SK-N-DZ (cell line): ENCODE measurements at regions not wholly inside any gene's neighbourhood (a gene's known extent, or its start where the extent isn't known, plus 50 kb on each side); places are given as distances from the start of the nearest gene placed in this dataset.

Experiments
- DNase-seq: peaks from one replicate; pipeline ENCODE4 v3.0.0-alpha.2; 2015; ENCODE audit warnings: low spot score

DNA sequence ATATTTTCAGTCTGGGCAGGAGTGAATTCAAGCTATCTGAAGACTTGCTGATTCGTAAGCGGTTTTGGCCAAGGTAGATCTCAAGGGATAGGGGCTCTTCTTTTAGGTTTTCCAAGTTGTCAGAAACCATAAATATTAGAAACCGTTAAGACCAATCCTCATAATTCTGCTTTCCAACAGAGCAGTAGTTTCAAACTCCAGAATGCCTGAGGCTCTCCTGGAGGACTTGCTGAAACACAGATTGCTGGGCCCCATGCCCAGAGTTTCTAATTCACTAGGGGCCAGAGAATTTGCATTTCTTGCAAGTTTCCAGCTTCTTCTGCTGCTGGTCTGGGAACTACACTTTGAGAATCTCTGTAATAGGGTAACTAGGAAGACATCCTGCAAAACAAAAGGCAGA lies 1855.7 kb upstream of the CELF4 start:
- DNase-seq = no peak

DNA sequence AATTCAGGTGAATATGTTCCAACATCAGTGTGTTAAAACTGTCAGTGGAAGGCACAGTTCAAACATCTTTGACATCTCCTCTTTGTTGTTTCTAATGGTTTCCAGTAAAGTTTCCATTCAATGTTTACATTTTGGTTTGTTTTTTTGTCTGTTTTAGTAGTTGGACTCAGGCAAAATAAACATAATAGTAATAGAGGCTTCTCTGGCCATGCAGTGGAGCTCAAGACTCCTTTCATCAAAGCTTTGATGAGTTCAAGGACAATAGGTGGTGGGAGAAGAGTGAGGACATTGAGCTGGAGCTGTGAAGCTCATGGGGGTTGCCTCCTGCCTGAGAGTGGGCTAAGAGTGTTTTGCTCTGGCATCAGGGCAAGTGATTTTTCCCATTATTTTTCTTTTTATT lies 1853.7 kb upstream of the CELF4 start:
- no peak for DNase-seq

DNA sequence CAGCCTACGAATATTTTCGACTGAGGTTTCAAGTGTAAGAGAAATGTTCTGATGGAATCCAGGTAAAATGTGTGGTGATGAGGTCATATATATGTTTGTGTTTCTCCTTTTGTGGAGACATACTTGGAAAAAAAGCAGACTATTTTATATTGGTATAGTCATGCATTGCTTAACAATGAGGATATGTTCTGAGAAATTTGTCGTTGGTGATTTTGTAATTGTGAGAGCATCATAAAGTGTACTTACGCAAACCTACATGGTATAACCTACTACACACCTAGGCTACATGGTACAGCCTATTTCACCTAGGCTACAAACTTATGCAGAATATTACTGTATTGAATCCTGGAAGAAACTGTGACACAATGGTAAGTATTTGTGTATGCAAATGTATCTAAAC lies 1849.9 kb upstream of the CELF4 start:
- DNase-seq = no peak

DNA sequence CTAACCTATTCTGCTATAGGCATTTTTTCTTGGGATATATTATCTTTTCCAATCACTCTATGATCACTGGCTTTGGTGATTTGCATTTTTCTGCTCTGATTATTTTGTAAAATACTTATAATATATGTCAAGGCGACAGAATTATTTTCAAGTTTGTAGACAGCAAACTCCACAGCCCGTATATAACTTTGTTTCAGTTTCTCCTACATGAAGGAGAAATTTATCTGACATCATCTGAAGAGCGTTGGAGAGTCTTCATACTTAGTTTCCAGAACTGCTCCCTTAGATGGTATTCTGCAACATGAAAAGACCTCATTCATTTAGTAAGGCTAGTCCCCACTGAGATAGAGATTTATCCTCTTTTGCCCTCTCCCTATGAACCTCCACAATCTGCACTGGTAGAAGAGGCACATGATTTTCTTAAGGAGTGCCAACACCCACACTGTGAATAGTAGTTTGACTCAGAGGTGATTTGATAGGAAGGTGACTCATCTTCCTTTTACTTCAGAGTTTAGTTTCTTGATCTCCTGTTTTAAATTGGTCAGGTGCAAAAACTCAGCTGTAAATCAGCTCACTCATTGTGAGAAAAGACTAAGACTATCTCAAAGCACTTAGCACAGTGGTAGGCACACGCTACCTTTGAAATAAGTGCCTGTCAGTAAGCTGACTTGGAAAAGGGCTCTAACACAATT lies 1848.6 kb upstream of the CELF4 start:
- no peak for DNase-seq

DNA sequence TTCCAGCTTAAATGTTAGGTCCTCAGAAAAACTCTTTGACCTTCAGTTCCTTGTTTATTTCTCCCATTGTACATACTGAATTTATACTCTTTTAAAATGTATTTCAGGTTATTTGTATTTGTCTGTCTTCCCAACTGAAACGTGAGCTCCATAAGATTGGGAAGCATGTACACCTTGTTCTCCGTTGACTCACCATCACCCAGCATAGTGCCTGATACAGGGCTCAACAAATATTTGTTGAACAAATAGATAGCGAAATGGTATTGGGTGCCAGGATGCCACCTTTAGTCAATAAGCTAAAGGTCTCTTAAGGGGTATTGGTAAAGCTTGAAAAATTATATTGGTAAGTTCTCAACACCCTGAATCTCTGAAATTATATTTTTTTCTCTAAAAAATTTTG lies 1841.3 kb upstream of the CELF4 start:
- DNase-seq = no peak

DNA sequence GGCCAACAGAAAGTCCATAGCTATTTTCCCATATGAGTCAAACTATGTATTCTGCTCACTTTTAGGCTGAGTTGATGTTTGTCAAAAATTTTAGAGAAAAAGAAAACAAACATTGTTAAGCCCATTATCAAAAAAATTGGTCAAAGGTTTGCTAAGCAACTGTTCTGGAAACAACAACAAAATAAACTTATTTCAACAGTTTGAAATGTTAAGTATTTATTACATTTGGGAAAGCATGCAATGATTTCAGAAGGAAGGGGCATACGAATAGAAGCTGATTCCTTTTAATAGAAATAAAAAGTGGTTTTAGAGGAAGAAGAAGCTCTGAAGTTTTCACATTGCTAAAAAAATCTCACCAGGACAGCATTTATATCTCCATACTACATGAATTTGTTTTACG lies 1837.5 kb upstream of the CELF4 start:
- no peak for DNase-seq

DNA sequence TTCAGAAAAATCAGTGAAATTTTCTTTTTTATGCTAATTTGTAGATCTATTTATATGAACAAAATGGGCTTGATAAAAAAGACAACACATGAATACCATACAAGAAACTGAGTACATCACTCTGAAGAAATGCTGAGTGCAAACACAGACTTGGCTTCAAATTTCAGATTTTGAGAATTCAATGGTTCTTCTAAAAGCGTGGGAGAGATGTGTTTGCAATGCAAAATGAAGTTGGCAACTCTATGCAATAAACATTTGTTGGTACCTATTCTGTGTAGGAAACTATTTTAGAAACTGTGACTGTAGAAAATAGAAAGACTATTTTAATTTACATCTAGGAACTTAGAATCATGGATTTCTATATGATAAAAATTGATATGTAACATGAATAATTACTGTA lies 1834.1 kb upstream of the CELF4 start:
- no peak for DNase-seq

DNA sequence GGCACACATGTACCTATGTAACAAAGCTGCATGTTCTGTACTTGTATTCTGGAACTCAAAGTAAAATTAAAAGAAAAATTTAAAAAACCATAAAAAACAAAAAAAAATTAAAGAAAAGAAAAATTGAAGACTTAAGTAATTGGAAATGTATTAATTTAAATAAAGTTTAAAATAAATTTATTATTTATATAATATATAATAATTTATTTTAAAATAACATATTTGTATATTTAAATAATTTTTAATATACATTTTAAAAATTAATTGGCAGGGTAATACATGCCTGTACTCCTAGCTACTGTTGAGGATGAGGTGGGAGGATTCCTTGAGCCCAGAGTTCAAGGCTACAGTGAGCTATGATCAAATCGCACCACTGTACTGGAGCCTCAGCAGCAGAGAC lies 1830.6 kb upstream of the CELF4 start:
- no peak for DNase-seq

DNA sequence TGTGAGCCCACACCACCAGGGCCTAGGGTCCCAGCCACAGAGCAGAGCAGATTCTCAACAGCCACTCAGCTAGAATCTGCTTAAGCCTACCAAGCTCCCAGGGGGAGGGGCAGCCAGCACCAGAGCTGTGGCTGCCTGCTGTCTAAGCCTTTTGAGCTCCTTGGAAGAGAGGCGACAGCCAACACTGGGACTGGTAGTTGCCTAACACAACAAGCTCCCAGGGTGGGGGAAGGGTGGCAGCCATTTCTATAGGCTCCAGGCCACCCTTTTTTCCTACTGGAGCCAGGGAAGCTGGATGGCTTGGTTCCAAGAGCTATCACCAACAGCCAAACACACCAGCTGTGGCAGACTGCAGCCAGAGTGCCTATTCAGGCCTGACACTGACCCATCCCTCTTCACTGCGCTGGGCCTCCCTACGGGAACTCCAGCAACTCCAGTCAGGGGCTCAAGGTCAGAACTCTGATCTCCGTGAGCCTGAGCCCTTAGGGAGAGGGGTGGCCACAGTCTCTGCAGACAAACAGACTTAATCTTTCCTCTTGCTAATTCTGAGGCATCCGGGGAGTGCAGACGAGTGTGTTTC lies 1824.3 kb upstream of the CELF4 start:
- DNase-seq = peak; percentile 9

DNA sequence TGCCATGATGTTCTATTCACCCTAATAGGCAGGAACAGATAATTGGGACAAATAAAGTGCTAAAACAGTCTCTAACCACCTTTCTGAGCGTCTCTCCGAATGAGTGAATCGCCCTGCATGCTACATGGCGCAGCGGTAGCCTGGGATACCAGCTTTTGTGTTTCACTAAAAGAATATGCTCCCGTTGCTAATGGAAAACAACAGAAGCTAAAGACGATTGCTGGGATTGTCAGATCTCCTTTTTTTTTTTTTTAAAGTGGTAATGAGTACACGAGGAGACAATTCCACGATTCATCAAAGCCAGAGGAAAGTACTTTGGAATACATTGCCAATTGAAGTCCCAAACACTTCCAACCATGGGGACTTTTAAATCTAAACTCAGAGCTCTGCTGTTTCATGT lies 1815.3 kb upstream of the CELF4 start:
- DNase-seq = no peak

DNA sequence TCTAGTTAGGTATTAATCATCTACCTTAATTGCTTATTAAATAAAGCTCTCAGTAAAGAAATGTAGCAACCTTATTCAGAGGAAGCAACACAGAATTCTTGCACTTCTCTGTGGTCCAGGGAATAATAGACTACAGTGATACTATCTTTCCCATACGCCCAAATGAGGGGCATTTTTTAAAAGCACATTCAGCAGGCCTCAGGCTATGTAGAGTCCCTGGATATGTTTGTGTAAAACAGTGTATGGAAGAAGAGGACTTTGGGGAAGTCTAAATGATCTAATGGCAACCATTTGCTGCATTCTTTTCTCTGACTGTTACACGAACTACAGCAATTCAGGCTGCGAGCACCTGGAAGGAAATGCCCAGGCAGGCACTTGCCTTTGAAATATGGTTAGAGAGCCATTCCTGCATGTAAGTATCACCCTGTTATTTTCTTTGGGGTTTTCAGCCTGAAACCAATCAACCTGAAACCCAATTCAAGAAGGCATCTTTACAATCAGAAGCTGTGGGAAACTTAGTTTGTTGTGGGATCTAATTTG lies 1814.7 kb upstream of the CELF4 start:
- DNase-seq = no peak

DNA sequence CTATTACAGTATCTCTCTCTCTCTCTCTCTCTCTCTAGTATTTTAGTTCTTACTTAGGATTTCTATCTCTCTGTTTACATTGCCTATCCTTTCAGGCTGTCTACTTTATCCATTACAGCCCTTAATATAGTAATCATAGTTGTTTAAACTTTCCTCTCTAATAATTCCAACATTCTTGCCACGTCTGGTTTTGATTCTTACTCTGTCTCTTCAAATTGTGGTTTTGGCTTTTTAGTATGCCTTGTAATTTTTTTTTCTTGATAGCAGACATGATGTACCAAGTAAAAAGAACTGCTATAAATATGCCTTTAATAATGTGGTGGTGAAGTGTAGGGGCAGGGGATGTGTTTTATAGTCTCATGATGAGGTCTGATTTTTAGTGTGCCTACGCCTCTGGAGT lies 1809.5 kb upstream of the CELF4 start:
- no peak for DNase-seq

DNA sequence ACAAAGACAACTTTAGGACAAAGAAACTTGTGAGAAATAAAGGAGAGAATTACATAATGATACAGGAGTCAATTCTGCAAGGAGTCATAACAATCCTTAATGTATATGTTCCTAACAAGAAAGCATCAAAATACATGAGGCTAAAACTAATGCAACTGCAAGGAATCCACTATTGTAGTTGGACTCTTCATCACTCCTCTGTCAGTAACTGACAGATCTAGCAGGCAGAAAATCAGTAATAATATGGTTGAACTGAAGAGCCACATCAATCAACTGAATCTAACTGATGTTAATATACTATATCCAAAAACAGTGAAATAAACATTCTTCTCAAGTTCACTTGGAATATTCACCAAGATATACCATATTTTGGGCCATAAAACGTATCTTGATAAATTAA lies 1806.4 kb upstream of the CELF4 start:
- DNase-seq = no peak

DNA sequence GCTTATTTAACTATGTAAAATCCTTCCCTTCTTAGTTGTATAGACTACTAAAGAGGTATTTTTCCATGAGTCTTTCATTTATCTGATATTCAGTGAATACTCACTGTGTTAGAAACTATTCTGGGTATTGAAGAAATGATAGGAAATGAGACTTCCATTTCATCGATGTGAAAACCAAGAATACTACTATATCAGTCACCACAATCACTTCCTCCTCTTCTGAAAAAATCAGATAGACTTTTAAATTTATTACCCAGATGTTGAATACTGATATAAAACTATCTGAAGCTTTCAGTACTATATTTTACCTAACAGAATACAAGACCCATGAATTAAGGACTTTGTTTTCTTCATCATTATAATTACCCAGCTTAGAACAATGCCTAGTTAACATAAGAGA lies 1801.1 kb upstream of the CELF4 start:
- no peak for DNase-seq

DNA sequence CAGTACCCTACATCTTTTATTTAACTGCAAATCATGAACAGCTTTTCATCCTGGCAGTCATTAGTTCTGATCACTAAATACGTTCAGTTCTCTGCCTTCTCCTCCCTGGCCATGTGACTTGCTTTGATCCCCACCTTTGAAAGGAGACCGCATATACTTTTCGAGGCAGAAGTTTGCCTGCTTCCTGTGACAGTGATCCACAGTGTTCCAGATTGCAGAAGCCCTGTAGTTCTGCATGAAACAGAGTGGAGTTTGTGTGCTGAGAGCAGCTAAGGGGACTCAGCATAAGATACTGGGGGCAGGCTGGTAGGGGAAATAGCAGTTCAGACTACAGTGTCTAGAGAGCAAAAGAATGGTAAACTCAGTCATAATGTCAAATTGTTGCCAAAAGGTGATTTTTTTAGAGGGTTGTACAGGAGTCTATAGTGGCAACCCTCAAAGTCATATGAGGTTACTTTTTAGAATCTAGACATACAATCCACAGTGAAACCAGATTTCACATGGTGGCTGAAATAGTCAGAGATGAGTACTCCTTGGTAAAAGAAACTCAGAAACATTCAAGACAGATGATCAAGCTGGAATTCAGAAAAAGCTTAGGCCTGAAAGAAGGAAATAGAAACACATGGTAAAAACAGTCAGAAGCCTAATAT lies 1800.4 kb upstream of the CELF4 start:
- no peak for DNase-seq

DNA sequence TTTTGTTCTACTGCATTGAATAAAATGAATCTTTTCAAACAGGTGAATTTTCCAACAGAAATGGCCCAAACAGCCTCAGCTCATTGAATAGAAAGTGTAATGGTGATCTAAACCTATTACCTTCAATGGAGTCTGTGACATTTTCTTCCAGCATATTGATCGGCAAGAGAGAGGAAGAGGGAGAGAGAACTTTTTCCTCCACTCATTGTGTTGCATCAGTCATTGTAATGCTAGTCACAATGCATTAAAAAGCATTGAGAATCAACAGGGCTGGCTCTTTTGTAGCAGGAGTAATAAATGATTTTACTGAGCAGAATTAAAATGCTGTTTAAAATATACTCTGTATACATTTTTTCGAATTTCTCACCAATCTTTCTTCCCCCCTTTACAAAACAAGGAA lies 1794.5 kb upstream of the CELF4 start:
- no peak for DNase-seq

DNA sequence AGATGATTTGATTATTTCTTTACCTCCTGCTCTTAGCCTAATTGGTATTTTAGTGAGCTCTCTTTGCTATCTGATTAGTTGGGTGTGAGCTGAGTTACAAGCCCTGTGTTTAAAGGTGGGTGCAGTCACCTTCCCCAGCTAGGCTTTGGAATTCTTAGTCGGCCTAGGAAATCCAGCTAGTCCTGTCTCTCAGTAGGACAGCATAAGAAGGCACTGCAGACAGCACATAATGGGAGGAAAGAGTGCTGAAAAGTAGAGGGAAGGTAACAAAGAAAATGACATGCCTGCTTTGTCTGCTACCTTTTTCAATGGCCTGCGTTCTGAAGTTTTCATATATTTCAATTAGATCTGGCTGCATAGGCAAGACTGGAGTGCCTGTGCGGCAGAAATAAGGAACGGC lies 1794.0 kb upstream of the CELF4 start:
- DNase-seq = no peak

DNA sequence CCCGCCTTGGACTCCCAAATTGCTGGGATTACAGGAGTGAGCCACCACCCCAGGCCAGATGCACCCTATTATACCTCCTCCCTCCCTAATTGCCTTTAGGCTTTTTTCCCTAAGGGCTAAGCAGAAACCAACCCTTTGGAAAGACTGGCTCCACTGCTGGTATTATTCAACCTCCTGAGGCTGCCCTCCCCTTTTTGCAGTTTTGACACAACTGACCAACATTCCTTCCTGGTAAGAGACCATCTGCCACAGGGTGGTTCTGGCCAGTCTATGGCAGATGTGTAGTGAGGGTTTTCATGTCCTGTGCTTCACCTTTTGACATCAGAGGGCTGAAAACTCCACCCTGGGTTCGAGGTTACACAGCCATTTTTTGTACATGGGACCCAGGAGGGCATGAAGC lies 1785.3 kb upstream of the CELF4 start:
- no peak for DNase-seq

DNA sequence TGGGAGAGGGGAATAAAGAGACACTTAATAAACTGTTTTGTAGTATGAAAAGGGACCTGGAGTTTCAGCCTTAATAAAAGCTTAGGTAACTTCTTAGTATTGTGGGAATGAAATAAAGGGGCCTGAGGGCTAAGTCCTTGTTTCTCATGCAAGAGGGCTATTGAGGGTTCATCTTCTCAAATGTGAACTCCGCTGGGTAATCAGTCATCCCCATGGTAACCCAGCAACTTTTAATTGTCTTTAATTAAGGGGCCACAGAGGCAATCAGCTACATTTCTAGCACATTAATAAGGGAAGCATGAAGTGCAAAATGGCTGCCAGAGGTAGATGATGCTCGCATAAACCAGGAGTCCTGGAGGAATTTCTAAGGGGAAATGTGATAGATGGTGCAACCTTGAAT lies 1784.2 kb upstream of the CELF4 start:
- DNase-seq = no peak

DNA sequence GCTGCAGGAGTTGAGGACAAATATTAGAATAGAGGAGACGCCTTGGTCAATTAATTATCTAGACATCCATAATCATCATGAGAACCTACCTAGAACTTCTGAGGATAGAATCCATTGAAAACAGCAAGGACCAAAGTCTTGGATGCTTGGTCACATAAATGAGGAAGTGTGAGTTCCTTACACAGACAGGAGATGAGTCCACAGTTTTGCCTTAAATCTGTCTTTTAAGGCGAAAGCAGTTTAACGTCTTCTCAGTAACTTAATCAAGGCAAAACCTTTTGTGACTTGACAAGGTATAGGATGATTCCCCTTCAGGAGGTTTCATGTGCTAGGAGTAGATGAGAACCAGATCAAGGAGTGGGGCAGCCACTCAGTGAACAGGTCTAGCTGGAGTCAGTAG lies 1783.2 kb upstream of the CELF4 start:
- DNase-seq = no peak

DNA sequence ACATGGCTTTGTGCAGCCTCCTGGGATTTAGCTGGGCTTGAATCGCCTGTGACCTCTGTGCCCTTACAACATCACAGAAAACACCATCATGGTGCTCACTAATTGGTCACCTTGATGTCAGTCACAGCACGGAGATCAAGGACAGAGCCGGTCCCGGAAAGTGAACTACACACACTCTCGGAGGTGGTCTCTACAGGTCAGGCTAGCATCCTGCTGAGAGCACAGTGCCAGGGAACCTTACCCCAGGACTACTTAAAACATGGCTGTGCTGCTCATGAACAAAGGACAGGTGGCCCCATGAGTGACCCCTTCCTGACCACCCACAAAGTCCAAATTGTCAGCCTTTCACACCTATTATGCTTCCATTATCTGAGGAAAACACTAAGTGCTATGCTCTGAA lies 1782.1 kb upstream of the CELF4 start:
- no peak for DNase-seq

DNA sequence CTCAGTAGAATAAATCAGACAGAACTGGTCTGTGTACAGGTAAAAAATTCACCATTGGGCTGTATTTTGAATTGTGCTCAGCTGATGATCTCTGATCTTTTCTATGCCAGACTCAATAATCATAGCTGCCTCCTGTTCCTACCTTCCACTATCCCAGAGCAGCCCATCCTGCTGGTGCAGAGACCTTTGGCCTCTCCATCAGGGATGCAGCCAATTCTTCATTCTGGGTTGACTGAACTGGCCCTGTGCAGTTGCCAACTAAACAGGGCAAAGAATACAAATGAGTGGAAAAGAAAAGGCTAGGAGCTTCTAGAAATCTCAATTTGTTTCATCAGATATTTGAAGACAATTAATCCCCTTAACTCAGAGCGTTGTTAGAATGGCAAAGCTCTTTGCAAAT lies 1781.3 kb upstream of the CELF4 start:
- no peak for DNase-seq

DNA sequence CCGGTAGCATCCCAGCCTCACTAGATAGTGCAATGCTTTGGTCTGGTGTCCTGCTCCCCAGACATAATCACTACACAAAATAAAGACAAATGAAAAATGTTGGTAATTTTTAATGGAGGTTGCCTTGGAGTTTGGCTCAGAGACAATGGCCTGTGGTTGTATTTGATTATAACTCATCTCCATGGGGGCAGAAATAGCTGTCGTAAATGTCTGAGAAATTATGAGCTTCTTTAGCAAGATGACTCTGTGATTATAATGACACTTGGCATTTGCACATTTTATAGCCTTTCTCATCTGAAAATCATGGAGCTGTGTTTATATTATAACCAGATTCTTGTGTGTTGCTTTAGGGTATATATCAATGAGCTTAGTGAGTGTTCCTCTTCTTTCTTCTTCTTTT lies 1779.7 kb upstream of the CELF4 start:
- DNase-seq = no peak
